Muscle of back (tissue), 3 donors: ENCODE measurements at regions not wholly inside any gene's neighbourhood (a gene's known extent, or its start where the extent isn't known, plus 50 kb on each side); places are given as distances from the start of the nearest gene placed in this dataset.
"Not testable (repeated sequence)": the region's sequence is repeated elsewhere in the genome, so short reads cannot be mapped to it uniquely, and the experiment has no call there.

Source experiments
- DNase-seq, 3 donors: peaks; one replicate each; pipeline versions ENCODE4 v3.0.0 to v3.0.0-alpha.2; 2013

DNA sequence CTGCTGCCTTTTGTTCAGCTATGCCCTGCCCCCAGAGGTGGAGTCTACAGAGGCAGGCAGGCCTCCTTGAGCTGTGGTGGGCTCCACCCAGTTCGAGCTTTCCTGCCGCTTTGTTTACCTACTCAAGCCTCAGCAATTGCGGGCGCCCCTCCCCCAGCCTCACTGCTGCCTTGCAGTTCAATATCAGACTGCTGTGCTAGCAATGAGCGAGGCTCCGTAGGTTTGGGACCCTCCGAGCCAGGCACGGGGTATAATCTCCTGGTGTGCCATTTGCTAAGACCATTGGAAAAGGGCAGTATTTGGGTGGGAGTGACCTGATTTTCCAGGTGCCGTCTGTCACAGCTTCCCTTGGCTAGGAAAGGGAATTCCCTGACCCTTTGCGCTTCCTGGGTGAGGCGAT lies 51.9 kb downstream of the DIPK2A start:
- not testable (repeated sequence) for DNase-seq

DNA sequence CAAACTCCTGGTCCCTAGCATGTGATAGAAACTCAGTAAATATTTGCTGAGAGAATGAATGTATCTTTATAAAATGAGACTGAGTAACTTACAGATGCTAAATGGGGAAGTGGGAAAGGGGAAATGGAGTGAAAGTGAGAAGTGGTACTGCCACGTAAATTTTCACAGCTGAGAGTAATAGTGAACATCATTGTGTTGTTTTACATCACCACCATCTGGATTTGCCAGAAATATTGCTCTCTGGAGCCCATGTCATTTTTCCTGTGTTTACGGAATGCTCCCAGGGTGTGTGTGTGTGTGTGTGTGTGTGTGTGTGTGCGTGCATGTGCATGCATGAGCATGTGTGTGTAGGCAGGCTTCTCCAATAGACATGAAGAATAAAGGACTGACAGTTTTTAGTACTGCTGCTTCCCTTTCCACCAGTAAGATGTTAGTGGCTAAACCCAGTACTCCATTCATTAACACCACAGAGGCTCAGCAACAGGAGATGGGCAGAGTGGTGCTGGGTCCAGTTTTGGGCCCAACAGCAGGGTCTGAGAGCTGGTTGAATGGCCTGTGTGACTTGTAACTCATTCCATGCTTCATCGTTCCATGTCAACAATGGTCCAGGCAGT lies 57.3 kb downstream of the DIPK2A start:
- peak in 2 of 3 donors; percentile 9 to 43 for DNase-seq

DNA sequence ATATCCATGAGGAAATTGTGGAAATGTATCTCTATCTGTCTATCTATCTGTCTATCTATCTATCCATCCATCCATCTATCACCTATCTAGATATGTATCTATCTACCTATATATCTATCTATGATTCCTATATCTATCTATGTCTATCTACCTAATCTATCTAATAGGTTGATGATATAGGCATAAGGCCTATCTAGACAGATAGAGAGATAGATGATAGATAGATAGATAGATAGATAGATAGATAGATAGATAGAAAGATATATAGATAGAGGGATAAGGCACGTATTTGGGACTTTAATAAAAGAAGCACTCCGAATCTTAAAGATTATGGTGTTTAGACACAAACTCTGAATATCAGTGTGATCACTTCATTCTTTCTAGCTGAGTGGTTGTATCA lies 58.1 kb downstream of the DIPK2A start:
- no peak for DNase-seq

DNA sequence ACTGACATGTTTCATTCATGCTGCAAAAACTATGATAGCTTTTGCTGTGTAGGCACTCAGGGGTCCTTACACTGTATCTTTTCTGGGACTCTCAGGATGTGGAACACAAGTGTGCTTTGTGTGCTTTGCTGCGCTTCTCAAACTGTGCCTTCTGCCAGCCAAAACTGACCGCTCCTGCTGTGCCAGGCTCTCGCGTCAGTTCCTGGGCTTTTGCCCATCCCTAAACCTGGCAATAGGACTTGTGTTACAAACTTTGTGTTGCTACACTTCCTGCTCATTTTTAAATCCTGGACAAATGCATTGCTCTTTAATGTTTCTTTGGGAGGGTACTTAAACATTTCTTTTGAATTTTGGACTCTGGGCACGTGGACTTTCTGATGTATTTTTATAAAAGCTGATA lies 60.3 kb downstream of the DIPK2A start:
- DNase-seq, result peak; percentile 27 to 52 (median 43)

DNA sequence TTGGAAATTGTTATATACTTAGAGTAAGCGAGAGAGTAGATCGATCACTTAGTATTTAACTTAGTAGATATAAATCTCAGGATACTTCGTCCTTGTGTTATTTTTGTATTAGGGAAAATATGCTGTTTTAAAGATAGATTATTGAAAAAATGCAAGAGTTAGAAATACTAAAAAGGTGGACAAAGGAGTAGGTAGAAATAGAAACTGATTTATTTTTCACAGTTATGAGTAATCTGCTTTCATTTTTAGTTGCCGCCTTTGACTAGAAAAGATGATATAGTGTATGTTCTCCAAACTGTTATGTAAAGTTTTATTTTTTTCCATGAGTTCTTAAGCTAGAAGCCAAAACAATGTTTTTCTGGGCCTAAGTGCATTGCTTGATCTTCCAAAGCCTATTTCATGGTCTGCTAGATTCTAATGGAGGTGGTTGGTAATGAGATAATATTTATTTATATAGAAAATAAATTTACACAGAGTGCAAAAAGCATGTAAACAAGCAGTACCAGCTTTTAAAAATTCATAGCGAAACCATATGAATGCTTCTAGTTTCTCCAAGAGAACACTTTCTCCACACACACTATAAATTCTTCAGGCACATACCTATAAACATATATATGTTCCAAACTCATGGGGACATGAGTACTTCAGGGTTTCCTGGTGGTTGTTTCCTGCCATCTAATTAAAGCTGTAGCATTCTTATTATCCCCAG lies 61.1 kb downstream of the DIPK2A start:
- no peak for DNase-seq

DNA sequence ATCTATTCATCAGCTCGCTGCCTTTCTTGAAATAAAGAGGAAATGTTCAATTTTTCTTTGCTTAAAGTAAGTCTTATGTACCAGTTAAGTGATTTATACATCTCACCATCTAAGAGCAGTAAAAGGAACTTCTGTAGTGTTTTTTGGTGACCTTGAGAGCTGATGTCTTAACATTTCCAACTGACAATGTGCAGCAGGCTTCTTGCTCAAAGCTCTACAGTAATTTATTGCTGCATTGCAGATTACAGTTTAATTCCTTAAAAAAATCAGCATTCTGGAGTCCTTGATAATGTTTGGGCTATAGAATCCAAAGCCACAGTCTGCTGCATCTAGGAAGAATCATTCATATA lies 61.6 kb downstream of the DIPK2A start:
- no peak for DNase-seq

DNA sequence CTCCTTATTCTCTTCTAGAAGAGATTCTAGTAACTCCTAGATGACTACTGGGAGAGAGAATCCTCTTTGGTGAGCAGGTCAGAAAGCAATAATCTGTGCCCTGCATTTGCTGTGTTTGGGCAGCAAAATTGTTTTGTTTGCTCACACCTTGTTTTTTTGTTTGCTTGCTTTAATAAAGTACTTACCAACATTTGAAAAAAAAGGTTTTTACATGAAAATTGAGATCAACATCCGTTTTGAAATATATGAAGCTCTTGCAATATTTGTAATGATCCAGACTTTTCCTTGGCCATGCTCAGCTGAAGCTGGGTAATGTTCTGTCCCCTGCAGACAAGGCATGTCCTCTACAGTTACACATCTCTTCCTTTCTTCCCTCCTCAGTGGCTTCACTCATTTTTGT lies 62.2 kb downstream of the DIPK2A start:
- no peak for DNase-seq

DNA sequence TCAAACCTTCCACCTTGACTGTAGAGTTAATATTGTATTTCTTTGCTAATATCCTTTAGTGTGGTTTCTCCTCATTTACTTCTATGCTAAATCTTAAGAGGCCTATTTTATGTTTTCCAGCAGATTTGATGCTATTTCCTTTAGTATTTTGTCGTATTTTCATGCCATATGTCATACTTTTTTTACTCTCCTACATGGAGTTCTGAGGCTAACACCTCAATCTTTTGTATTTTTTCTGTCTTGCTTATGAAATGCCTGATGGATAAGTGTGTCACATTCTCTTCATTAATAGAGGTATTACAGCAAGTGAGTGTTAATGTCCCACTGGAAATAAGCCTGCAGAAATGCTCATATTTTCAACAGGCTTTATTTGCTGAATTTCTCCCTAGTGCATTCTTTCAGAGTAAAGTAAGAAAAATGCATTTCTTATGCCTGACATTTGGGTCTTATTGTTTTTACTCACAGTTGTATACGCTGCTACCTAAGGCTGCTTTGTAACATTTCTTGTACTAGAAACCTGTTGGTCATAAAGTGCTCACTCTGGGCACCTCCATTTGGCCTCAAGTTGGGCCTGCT lies 63.2 kb downstream of the DIPK2A start:
- DNase-seq, result no peak

DNA sequence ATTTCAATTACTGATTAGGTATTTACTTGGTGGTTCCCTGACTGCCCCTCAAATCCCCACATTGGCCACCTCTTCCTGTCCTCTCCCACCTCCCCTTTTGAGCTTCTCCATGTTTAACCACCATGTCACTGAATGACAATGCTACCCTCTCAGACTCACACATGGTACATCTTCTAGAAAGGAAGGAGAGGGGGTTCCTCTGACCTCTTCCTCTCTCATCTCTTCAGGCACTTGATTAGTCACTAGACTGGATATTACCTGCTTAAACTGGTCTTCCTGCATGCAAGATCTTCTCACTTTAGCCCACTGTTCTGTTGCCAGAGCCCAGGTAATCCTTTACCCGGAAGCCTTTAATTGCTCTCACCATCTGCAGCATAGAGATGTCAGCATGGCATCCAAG lies 64.9 kb downstream of the DIPK2A start:
- no peak for DNase-seq

DNA sequence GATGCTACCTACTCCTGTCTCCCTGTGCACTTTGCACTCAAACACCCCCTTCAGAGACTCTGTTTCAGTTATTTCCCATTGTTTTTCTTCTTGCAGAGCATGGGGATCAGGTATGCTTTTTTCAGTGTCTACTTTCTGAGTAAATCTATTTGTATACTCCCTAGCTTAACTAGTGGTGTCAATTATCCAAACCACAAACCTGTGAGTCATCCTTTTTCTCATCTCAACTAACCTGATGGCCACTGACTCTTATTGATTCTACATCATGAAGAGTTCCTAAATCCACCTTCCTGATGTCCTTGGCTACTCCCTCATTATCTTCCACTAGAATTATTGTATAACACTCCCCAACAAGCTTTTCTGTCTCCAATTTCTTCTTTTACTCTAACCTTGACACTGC lies 68.0 kb downstream of the DIPK2A start:
- no peak for DNase-seq

DNA sequence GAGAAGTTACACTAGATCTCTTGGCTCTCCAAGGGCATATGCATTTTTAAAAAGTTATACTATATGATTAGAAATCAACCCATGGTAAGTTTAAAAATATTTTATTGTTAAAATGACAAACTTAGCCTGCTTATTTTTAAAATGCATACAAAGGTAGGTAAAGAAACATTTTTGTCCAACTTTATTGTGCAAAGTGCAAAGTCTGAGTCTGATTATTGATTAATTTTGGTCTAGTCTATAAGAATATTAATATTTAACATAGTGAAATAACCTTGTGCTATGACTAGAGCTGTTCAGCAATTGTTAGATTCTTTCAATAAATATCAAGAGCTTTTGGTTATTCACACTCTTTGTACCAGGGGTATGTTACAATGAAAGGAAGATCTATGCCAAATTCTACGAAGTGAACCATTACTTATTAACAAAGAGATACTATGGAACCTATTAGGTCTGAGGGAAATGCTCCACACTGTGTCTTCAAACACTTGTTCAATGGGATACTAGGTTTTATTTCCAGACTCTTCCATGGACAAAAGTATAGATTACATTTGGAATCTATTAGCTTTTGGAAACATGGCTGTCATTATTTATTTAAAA lies 70.4 kb downstream of the DIPK2A start:
- DNase-seq, result no peak

DNA sequence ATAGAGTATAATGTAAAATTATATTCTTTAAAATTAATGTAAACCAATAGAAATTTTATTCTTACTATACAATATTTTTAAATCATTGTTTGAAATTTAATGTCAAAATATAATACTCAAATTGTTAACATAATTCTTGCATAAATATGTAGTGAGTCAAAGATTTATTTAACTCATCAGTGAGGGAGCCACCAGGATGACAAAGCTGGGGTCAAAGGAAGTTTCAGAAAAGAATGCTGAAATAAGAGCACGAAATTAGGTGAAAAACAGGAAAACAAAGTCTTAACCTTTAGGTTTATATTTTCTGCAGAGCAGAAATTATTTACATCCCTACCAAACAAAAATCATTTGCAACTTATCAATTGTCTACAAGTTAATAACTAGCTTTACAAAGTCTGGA lies 74.1 kb downstream of the DIPK2A start:
- no peak for DNase-seq

DNA sequence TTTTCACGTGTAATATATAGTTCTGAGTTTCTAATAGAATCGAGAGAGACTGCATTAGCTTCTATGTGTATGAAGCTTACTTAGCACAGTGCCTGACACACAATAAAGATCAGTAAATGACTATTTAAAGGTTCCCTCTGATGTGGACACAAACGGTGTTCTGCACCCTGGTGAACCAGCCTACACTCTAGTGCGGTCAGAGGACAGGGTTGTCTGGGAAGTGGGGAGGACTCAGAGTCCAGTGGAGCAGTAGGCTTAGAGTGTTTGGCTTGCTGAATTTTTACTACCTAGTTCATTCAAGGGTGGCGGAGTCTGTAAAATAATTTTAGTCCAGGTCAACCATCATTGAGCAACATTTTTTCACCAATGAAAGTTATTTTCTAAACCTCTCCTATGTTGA lies 77.8 kb downstream of the DIPK2A start:
- DNase-seq, result no peak

DNA sequence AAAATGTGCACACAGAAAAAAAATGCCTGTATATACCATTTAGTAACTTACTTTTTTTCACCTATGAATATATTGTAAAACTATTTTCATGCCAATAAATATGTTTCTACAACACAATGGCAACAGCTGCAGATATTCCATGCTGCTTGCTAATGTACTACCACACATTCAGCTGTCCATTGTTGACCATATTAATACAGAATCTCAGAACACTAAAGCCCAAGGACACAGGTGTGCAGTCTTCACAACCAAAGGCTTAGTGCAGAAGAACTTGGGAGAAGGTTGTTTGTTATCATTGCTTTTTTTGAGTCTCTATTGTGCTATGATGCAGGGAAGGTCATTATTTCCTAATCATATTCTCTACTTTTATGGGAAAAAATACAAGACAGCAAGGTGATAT lies 79.6 kb downstream of the DIPK2A start:
- DNase-seq, result no peak

DNA sequence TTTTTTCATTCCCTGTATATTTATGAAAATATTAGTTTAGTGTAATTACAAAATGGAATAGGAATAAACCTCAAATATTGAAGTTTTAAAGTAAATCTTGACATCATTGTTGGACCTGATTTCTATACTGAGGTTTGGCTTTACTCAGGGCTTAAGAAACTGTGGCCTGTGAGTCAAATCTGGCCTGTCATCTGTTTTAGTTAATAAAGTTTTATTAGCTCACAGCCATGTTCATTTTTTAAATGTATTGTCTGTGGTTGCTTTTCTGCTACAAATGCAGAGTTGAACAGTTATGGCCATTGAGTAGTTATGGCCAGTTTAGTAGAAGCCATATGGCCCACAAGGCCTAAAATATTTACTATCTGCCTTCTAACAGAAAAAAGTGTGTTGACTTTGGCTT lies 80.7 kb downstream of the DIPK2A start:
- no peak for DNase-seq

DNA sequence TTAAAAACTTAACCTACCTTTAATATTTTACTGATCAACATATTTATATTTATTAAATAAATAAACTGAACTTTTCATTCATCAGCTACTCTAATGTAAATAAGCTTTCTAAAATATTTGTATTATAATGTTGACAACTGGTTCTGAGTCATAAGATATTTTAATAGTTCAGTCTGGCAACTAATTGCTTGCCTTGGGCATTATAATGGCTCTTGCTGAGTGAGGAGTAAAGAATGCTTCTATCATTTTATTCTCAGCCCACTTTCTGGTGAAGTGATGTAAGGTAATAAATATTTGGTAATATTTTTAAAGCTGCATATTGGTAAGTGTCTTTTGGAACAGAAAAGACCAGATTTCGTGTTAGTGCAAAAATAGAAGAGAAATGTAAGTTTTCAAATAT lies 81.5 kb downstream of the DIPK2A start:
- peak in 1 of 3 donors; percentile 29 for DNase-seq

DNA sequence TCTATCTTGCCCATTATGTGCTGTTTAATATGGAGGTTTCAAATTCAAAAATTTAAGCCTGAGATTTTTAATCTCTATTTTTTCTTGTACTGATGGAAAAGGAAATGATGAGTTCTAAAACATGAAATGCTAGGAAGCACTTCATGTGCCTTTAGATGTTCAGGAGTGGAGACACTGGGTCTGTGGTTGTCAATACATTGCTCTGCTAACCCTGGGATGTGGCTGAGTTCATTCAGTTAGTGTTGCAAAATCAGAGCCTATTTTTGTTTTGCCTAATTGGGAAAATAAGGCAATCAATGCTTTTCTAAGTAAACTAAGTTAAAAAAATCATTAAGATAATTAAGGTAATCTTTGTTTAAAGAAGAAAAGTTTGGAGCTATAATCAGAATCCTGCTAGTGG lies 83.1 kb downstream of the DIPK2A start:
- DNase-seq, result no peak

DNA sequence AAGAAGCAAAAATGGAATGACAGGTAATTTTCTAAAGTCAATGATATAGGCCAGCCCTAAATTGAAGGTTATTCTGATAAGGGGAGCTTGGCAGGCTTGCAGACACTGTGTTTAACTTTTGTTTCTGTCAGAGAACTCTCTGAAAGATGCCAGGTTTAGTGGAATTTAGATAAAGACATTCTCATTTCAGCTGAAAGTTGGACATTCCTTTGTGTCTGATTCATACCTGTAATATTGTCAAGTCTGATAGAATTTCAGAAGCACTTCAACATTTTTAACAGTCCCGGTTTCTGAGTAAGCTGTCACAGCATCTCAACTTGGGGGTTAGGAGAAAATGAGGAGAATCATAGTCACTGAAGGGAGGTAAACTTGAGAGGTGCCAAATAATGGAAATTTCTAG lies 84.0 kb downstream of the DIPK2A start:
- DNase-seq, result peak in 1 of 3 donors; percentile 39

DNA sequence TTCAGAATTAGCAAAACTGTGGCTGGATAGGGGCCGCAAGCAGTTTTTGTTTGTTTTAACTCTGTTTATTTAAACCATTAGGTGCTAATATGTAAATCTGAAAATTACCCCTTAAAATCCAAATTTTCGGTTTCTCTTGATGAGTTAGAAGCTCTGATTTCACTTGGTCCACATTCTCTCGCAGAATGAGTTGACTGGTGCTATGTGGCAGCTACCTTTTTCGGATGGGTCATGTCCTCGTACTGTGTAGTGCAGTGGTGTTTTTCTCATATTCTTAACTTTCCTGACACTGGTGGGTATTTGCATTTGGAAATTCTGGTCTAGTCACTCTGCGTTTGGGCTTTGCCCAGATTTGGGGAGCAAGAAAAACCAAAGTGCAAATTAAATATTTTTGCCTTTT lies 87.1 kb downstream of the DIPK2A start:
- no peak for DNase-seq

DNA sequence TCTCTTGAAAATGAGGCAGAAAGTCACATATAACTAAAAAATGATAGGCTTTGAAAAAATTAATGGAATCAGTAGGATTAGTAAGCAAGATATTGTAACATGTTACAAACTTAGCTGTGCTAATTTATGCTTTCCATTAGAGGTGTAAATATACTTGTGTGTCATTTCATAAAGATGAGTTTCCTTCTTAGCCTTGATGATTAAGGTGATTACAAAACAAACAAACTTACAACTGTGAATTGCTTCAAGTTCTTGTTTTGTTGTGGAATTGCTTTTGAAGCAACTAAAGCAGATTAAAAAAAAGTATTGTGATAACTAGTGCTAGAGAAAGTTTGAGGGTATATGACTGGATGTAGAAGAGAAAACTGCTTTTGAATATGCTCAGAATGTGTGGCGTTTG lies 87.9 kb downstream of the DIPK2A start:
- no peak for DNase-seq

DNA sequence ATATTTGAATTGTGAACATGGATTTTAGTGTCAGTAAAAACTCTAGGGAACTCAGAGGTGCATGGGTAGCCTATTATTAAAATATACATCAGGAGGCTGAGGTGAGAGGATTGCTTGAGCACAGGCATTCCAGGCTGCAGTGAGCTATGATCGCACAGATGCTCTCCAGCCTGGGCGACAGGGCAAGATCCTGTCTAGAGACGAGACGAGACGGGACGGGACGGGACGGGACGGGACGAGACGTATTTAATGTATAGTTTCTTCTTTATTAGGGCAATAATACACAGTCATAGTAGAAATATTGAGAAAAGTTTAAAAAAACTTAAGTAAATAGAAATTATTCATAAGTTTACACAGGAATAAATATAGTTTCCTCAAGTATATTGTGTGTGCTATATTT lies 89.3 kb downstream of the DIPK2A start:
- no peak for DNase-seq

DNA sequence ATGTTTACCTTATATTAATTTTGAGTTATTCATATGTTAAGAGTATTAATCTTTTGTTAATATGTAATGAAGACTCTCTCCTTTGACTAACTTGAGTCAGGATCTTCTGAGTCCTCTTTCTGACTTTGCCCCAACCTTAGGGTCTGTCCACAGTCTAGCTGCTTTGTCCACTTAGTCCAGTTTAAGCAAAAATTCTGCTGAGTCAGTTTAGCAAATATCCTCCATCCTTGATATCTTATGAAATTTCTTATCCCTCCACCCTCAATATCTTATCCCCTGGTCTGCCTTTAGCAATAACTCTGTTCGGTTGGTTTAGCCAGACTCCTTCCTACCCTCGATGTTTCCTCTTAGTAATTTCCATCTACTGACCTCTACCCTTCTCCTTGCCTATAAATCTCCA lies 91.7 kb downstream of the DIPK2A start:
- DNase-seq, result no peak

DNA sequence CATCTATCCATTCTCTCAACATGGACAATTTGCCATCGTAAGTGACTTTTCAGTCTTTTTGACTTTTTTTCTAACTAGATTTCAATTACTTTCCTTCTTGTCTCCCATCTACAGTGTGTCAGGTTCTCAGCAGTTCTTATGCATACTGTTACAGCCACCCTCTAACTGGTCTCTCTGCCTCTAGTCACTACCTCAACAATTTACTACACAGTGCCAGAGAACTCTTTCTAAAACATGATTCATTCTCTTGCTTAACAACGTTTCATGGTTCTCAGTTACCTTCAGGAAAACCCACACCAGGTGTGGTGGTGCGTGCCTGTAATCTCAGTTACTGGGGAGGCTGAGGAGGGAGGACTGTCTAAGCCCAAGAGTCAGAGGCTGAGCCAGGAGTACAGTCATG lies 95.4 kb downstream of the DIPK2A start:
- no peak for DNase-seq
